Fibroblast of lung (primary cell): ENCODE measurements at regions not wholly inside any gene's neighbourhood (a gene's known extent, or its start where the extent isn't known, plus 50 kb on each side); places are given as distances from the start of the nearest gene placed in this dataset.

Source experiments
- DNase-seq, 2 donors: peaks; one replicate each; pipeline versions ENCODE4 v3.0.0 to v3.0.0-alpha.2; 2010; ENCODE audit warnings: low read depth in 2 of 2
- H2AFZ ChIP-seq: 2 replicates; pipeline ENCODE4 v1.5.1; 2012; ENCODE audit warnings: low read length, control low read depth, inconsistent platforms
- H3K27ac ChIP-seq: 2 replicates; pipeline ENCODE4 v1.5.1; 2011; ENCODE audit warnings: low read length, control low read depth; ENCODE audit not compliant: insufficient read depth
- H3K27me3 ChIP-seq: 2 replicates; pipeline ENCODE4 v1.5.1; 2011; ENCODE audit warnings: mild to moderate bottlenecking, low read length; ENCODE audit not compliant: control insufficient read depth, insufficient read depth
- H3K36me3 ChIP-seq: 2 replicates; pipeline ENCODE4 v1.5.1; 2011; ENCODE audit warnings: low read length; ENCODE audit not compliant: control insufficient read depth, insufficient read depth
- H3K4me1 ChIP-seq: 2 replicates; pipeline ENCODE4 v1.5.1; 2011; ENCODE audit warnings: low read length; ENCODE audit not compliant: control insufficient read depth, insufficient read depth; ENCODE audit errors: extremely low read depth
- H3K4me2 ChIP-seq: 2 replicates; pipeline ENCODE4 v1.5.1; 2011; ENCODE audit warnings: low read length, control low read depth; ENCODE audit not compliant: insufficient read depth; ENCODE audit errors: extremely low read depth
- H3K4me3 ChIP-seq, 4 experiments: fragments of 200-600 bp in 1 of 4; sonication (generic) in 1 of 4; replicated peaks in 1 of 4; 2 replicates each; pipeline ENCODE4 v1.5.1; 2011 to 2016; ENCODE audit warnings: low read length in 4 of 4, low read depth in 3 of 4, mild to moderate bottlenecking in 3 of 4, control low read depth in 2 of 4, inconsistent platforms in 1 of 4, mixed read lengths in 1 of 4; ENCODE audit not compliant: insufficient read depth in 1 of 4; ENCODE audit errors: control extremely low read depth in 1 of 4
- H3K79me2 ChIP-seq: 2 replicates; pipeline ENCODE4 v1.5.1; 2012; ENCODE audit warnings: mild to moderate bottlenecking, low read length, inconsistent platforms; ENCODE audit not compliant: control insufficient read depth, insufficient read depth
- H3K9ac ChIP-seq: 2 replicates; pipeline ENCODE4 v1.5.1; 2011; ENCODE audit warnings: mild to moderate bottlenecking, low read length, control low read depth; ENCODE audit not compliant: insufficient read depth
- H3K9me3 ChIP-seq: 2 replicates; pipeline ENCODE4 v1.5.1; 2012; ENCODE audit warnings: low read depth, low read length; ENCODE audit not compliant: control insufficient read depth, insufficient read depth
- H4K20me1 ChIP-seq: 2 replicates; pipeline ENCODE4 v1.5.1; 2011; ENCODE audit warnings: low read length; ENCODE audit not compliant: control insufficient read depth, insufficient read depth; ENCODE audit errors: extremely low read depth
- EZH2 ChIP-seq: IDR thresholded peaks from 2 replicates; pipeline ENCODE4 v1.5.1; 2012; ENCODE audit warnings: low read length, control low read depth, mild to moderate bottlenecking; ENCODE audit errors: missing control alignments
- TF ChIP-seq, protein P1 (sequence below), 2 donors: IDR thresholded peaks in 1 of 2; conservative IDR thresholded peaks in 1 of 2; 1 replicate in 1 of 2; 2 replicates in 1 of 2; pipeline ENCODE4 v1.5.1; 2011 to 2012; ENCODE audit warnings: low read length in 2 of 2, control low read depth in 1 of 2, inconsistent platforms in 1 of 2, low read depth in 1 of 2, mild to moderate bottlenecking in 1 of 2

DNA sequence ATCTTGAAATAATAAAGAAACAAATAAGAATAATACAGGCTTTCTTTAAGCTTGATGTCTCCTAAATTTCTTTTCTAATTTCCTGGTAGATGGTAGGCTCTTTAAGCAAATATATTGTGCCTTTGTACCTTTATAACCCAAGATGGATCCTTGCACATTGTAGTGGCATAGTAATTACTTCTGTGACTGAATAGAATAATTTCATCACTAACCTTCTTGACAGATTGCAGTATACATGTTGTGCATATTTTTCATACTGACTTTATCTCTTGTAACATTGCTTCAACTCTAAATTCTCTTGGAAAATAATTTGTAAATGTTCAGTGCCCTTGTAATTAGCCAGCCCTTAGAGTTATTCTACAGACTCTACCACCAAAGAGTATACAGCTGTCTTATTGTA is 1433.8 kb upstream of the GBE1 start:
- TF ChIP-seq EZH2 = no peak
- TF ChIP-seq, protein P1, sequence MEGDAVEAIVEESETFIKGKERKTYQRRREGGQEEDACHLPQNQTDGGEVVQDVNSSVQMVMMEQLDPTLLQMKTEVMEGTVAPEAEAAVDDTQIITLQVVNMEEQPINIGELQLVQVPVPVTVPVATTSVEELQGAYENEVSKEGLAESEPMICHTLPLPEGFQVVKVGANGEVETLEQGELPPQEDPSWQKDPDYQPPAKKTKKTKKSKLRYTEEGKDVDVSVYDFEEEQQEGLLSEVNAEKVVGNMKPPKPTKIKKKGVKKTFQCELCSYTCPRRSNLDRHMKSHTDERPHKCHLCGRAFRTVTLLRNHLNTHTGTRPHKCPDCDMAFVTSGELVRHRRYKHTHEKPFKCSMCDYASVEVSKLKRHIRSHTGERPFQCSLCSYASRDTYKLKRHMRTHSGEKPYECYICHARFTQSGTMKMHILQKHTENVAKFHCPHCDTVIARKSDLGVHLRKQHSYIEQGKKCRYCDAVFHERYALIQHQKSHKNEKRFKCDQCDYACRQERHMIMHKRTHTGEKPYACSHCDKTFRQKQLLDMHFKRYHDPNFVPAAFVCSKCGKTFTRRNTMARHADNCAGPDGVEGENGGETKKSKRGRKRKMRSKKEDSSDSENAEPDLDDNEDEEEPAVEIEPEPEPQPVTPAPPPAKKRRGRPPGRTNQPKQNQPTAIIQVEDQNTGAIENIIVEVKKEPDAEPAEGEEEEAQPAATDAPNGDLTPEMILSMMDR (conservative IDR thresholded peaks at IDR 0.05 in 1 of 2, IDR thresholded peaks at IDR 0.05 in 1 of 2; ENCODE audit: low read depth in 1 of 2, low read length in 2 of 2) = no peak
- Histone ChIP-seq H3K27me3 (no peaks in the 10 kb centered on the region), H3K27ac (no peak overlapping the region)

GRCh38 chr3:83193526-83193925 is 1432.1 kb upstream of the GBE1 start:
- Histone ChIP-seq H3K27me3 (no peaks in the 10 kb centered on the region), H2AFZ (no peak overlapping the region), H3K4me1 (no peaks in the 10 kb centered on the region), H3K9me3 (no peaks in the 10 kb centered on the region), H3K27ac (no peak overlapping the region), H4K20me1 (no peaks in the 10 kb centered on the region), H3K4me2 (no peak overlapping the region), H3K4me3 (no peak overlapping the region), H3K36me3 (no peaks in the 10 kb centered on the region), H3K79me2 (no peaks in the 10 kb centered on the region), H3K9ac (no peak overlapping the region)
- peak in 1 of 2 donors; percentile 73 for DNase-seq
- TF ChIP-seq EZH2 = no peak
- TF ChIP-seq, protein P1 (conservative IDR thresholded peaks at IDR 0.05 in 1 of 2, IDR thresholded peaks at IDR 0.05 in 1 of 2; ENCODE audit: low read depth in 1 of 2, low read length in 2 of 2) = no peak

More for the DNA sequence above, 1433.8 kb upstream of the GBE1 start:
- no peaks in the 10 kb centered on the region for H3K4me1 ChIP-seq
- DNase-seq = peak in 1 of 2 donors; percentile 5
- no peaks in the 10 kb centered on the region for H3K9me3 ChIP-seq
- no peak overlapping the region for H3K9ac ChIP-seq
- H3K36me3 ChIP-seq = no peaks in the 10 kb centered on the region
- H3K79me2 ChIP-seq = no peaks in the 10 kb centered on the region
- H3K4me3 ChIP-seq = no peak overlapping the region
- H3K4me2 ChIP-seq = no peak overlapping the region
- no peaks in the 10 kb centered on the region for H4K20me1 ChIP-seq
- no peak overlapping the region for H2AFZ ChIP-seq

DNA sequence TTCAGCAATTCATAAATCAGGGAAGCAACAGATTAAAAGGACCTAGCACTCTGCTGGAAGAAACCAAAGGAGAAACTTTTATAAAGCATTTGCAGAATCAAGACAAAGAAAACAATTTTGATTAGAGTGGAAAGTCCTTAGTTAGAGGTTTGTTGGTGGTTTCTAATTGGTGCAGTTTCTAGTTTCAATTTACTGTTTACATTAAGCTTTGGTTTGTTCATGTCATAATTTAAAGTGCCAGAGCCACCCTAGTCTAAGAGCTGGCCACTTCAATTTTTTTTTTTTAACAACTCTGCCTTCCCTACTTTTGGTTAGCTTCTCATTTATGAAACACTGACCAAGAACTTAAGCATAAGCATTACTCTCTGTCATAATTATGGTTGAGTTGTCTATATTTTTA is 1428.2 kb upstream of the GBE1 start:
- Histone ChIP-seq H3K27me3 (no peaks in the 10 kb centered on the region), H3K36me3 (no peaks in the 10 kb centered on the region), H3K4me3 (no peak overlapping the region), H2AFZ (no peak overlapping the region), H3K9ac (no peak overlapping the region), H3K9me3 (no peaks in the 10 kb centered on the region), H4K20me1 (no peaks in the 10 kb centered on the region), H3K79me2 (no peaks in the 10 kb centered on the region), H3K4me2 (no peak overlapping the region), H3K27ac (no peak overlapping the region), H3K4me1 (no peaks in the 10 kb centered on the region)
- TF ChIP-seq, protein P1 (conservative IDR thresholded peaks at IDR 0.05 in 1 of 2, IDR thresholded peaks at IDR 0.05 in 1 of 2; ENCODE audit: low read depth in 1 of 2, low read length in 2 of 2) = no peak
- no peak for TF ChIP-seq EZH2
- no peak for DNase-seq
